Lower lobe of right lung (tissue), 2 donors: ENCODE measurements at regions not wholly inside any gene's neighbourhood (a gene's known extent, or its start where the extent isn't known, plus 50 kb on each side); places are given as distances from the start of the nearest gene placed in this dataset.

Experiments used
- ATAC-seq, 2 donors: fragments of 200-7000 bp; cut with Tn5 transposase; one replicate each; pipeline ENCODE4 v1.9.1; 2020 to 2022; ENCODE audit warnings: mild to moderate bottlenecking in 2 of 2, moderate library complexity in 2 of 2
- DNase-seq: peaks from one replicate; pipeline ENCODE4 v3.0.0-alpha.2; 2020
- H3K27ac ChIP-seq: fragments of 200-600 bp; one replicate; pipeline ENCODE4 v1.8.0; 2022
- H3K27me3 ChIP-seq: fragments of 200-600 bp; one replicate; pipeline ENCODE4 v1.8.0; 2022; ENCODE audit warnings: low read depth
- H3K36me3 ChIP-seq: fragments of 200-600 bp; one replicate; pipeline ENCODE4 v1.8.0; 2022; ENCODE audit warnings: mild to moderate bottlenecking
- H3K4me1 ChIP-seq: fragments of 200-600 bp; one replicate; pipeline ENCODE4 v1.8.0; 2022
- H3K4me3 ChIP-seq: fragments of 200-600 bp; one replicate; pipeline ENCODE4 v1.8.0; 2022; ENCODE audit warnings: mild to moderate bottlenecking
- H3K9me3 ChIP-seq: fragments of 200-600 bp; one replicate; pipeline ENCODE4 v1.8.0; 2022
- CTCF ChIP-seq: fragments of 200-600 bp; IDR thresholded peaks from one replicate; pipeline ENCODE4 v1.8.0; 2022; ENCODE audit warnings: antibody characterized with exemption, mild to moderate bottlenecking
- intact Hi-C: fragments of 100-400 bp; cut with DNase I; formaldehyde crosslinking; loops from one replicate; pipeline ENCODE4 v1.11.0; 2022
- donor health status: DM: no; HTN: yes; CAD: no; lungs with severe emphysema.

DNA sequence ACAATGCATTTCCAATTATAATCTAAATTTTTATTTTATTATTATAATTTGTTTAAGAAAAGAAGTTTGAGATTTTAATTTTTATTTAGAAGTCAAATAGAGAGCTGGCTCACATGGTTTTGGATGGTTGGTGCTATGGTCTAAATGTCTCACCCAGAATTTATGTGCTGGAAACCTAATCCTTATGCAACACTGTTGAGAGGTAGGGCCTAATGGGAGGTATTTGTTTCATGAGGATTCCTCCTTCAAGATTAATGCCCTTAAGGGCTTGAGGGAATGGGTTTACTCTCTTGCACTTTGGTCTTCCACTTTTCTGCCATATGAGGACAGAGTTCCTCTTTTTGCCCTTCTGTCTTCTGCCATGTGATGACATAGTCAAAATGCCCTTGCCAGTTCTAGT lies 960.5 kb upstream of the IGFBP7 start:
- intact Hi-C loops = no loop called here

GRCh38 chr4:58064653-58065052 lies 954.5 kb upstream of the IGFBP7 start:
- TF ChIP-seq CTCF = no peak
- H3K27me3 ChIP-seq = no peaks in the 10 kb centered on the region
- ATAC-seq (no peak), DNase-seq (no peak)
- H3K27ac ChIP-seq = no peak overlapping the region
- H3K36me3 ChIP-seq = no peaks in the 10 kb centered on the region
- intact Hi-C loops = no loop called here
- H3K4me3 ChIP-seq = no peak overlapping the region
- no peaks in the 10 kb centered on the region for H3K4me1 ChIP-seq
- H3K9me3 ChIP-seq = no peaks in the 10 kb centered on the region

More for the DNA sequence above, 960.5 kb upstream of the IGFBP7 start:
- ATAC-seq = no peak
- H3K4me3 ChIP-seq = no peak overlapping the region
- no peak for TF ChIP-seq CTCF
- no peaks in the 10 kb centered on the region for H3K9me3 ChIP-seq
- H3K27me3 ChIP-seq = no peaks in the 10 kb centered on the region
- no peak for DNase-seq
- H3K27ac ChIP-seq = no peak overlapping the region
- no peaks in the 10 kb centered on the region for H3K36me3 ChIP-seq
- H3K4me1 ChIP-seq = no peaks in the 10 kb centered on the region

GRCh38 chr4:58063404-58064160 lies 953.4 kb upstream of the IGFBP7 start:
- no peaks in the 10 kb centered on the region for H3K36me3 ChIP-seq
- H3K4me1 ChIP-seq = no peaks in the 10 kb centered on the region
- ATAC-seq (no peak), DNase-seq (no peak)
- TF ChIP-seq CTCF = no peak
- no peak overlapping the region for H3K4me3 ChIP-seq
- no peak overlapping the region for H3K27ac ChIP-seq
- H3K9me3 ChIP-seq = no peaks in the 10 kb centered on the region
- no peaks in the 10 kb centered on the region for H3K27me3 ChIP-seq
- intact Hi-C loops = no loop called here

DNA sequence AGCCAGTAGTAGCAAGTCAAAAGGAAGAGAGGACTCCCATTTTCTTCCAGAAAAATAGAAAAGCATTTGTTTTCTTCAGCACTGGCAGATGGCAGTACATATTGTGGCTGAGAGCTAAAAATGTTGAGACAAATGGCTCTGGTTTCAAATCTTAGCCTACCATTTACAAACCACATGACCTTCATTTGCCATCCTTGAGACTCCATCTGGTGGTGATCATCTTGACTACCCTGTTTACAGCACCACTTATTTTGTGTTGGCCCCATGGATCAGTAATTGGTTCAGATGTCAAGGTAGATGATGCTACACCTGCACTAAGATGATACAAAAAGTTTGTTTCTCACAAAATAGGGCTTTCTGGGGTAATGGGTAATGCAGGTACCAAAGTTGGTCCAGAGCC lies 951.8 kb upstream of the IGFBP7 start:
- no peak overlapping the region for H3K4me3 ChIP-seq
- H3K9me3 ChIP-seq = no peaks in the 10 kb centered on the region
- TF ChIP-seq CTCF = no peak
- no peaks in the 10 kb centered on the region for H3K36me3 ChIP-seq
- DNase-seq (no peak), ATAC-seq (no peak)
- intact Hi-C loops = no loop called here
- no peaks in the 10 kb centered on the region for H3K4me1 ChIP-seq
- no peak overlapping the region for H3K27ac ChIP-seq
- no peaks in the 10 kb centered on the region for H3K27me3 ChIP-seq

- Histone ChIP-seq H3K27ac (no peak overlapping the region), H3K4me1 (no peaks in the 10 kb centered on the region), H3K9me3 (no peaks in the 10 kb centered on the region), H3K4me3 (no peak overlapping the region), H3K27me3 (no peaks in the 10 kb centered on the region), H3K36me3 (no peaks in the 10 kb centered on the region)
- TF ChIP-seq CTCF = no peak
- DNase-seq (no peak), ATAC-seq (no peak)
- intact Hi-C loops = no loop called here
Observed at GRCh38 chr4:58050439-58050838, 940.3 kb upstream of the IGFBP7 start.
